Osteoblast (primary cell): ENCODE measurements at regions not wholly inside any gene's neighbourhood (a gene's known extent, or its start where the extent isn't known, plus 50 kb on each side); places are given as distances from the start of the nearest gene placed in this dataset.
"Not testable (repeated sequence)": the region's sequence is repeated elsewhere in the genome, so short reads cannot be mapped to it uniquely, and the experiment has no call there.

Experiments
- DNase-seq: peaks from one replicate; pipeline ENCODE4 v3.0.0; 2011; ENCODE audit warnings: low spot score, mixed read lengths; ENCODE audit not compliant: insufficient read length; ENCODE audit errors: missing footprints
- H2AFZ ChIP-seq: 2 replicates; pipeline ENCODE4 v1.6.0; 2011; ENCODE audit warnings: mild to moderate bottlenecking, low read length
- H3K27ac ChIP-seq: 2 replicates; pipeline ENCODE4 v1.5.1; 2011; ENCODE audit warnings: mild to moderate bottlenecking, low read depth, low read length, moderate library complexity
- H3K27me3 ChIP-seq: 2 replicates; pipeline ENCODE4 v1.6.0; 2012; ENCODE audit warnings: mild to moderate bottlenecking, control low read depth, inconsistent platforms, low read length, moderate library complexity; ENCODE audit not compliant: insufficient read depth
- H3K36me3 ChIP-seq: 2 replicates; pipeline ENCODE4 v1.5.1; 2011; ENCODE audit warnings: mild to moderate bottlenecking, low read length, control low read depth, moderate library complexity; ENCODE audit not compliant: insufficient read depth
- H3K4me1 ChIP-seq: 2 replicates; pipeline ENCODE4 v1.5.1; 2011; ENCODE audit warnings: mild to moderate bottlenecking, low read length, control low read depth, moderate library complexity; ENCODE audit not compliant: insufficient read depth
- H3K4me2 ChIP-seq: 2 replicates; pipeline ENCODE4 v1.6.0; 2011; ENCODE audit warnings: mild to moderate bottlenecking, low read length; ENCODE audit not compliant: insufficient read depth
- H3K4me3 ChIP-seq: fragments of 200-600 bp; sonication (generic); 3 replicates; pipeline ENCODE4 v1.5.1; 2012; ENCODE audit warnings: mild to moderate bottlenecking, low read length, inconsistent platforms; ENCODE audit not compliant: insufficient read depth
- H3K79me2 ChIP-seq: 2 replicates; pipeline ENCODE4 v1.6.0; 2012; ENCODE audit warnings: mild to moderate bottlenecking, low read length, control low read depth, inconsistent platforms; ENCODE audit not compliant: insufficient read depth
- H3K9me3 ChIP-seq: 2 replicates; pipeline ENCODE4 v1.5.1; 2011; ENCODE audit warnings: low read depth, low read length, control low read depth
- H4K20me1 ChIP-seq: 2 replicates; pipeline ENCODE4 v1.6.0; 2012; ENCODE audit warnings: mild to moderate bottlenecking, low read length, control low read depth; ENCODE audit not compliant: insufficient read depth
- TF ChIP-seq, protein P1 (sequence below): IDR thresholded peaks from 2 replicates; pipeline ENCODE4 v1.5.1; 2011; ENCODE audit warnings: mild to moderate bottlenecking, low read depth, low read length, moderate library complexity; ENCODE audit errors: extremely low read depth

DNA sequence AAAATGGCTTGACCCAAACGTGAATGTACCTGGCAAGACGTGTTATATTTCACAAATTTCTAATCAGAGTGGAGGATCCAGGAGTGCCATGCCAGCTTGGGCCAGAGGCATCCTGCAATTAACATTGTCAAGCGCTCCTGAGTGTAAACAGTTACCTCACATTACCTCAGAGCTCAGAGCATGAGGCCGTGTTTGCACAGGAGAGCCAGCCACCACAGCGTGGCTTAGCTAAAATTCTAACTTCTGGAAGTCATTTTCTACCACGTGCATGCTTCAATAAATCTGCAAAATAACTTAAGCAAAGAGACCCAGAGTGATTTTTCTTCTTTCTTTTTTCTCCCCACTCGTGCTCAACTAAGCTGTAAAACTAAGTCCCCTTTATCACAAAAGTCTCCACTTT, 769.0 kb downstream of the KCNJ2 start:
- H3K79me2 ChIP-seq, result no peaks in the 10 kb centered on the region
- no peaks in the 10 kb centered on the region for H3K4me1 ChIP-seq
- DNase-seq, result no peak
- H2AFZ ChIP-seq, result peak overlapping the region; percentile 25
- no peak overlapping the region for H3K4me3 ChIP-seq
- H3K27ac ChIP-seq, result no peak overlapping the region
- no peaks in the 10 kb centered on the region for H4K20me1 ChIP-seq
- H3K36me3 ChIP-seq, result no peaks in the 10 kb centered on the region
- TF ChIP-seq, protein P1, sequence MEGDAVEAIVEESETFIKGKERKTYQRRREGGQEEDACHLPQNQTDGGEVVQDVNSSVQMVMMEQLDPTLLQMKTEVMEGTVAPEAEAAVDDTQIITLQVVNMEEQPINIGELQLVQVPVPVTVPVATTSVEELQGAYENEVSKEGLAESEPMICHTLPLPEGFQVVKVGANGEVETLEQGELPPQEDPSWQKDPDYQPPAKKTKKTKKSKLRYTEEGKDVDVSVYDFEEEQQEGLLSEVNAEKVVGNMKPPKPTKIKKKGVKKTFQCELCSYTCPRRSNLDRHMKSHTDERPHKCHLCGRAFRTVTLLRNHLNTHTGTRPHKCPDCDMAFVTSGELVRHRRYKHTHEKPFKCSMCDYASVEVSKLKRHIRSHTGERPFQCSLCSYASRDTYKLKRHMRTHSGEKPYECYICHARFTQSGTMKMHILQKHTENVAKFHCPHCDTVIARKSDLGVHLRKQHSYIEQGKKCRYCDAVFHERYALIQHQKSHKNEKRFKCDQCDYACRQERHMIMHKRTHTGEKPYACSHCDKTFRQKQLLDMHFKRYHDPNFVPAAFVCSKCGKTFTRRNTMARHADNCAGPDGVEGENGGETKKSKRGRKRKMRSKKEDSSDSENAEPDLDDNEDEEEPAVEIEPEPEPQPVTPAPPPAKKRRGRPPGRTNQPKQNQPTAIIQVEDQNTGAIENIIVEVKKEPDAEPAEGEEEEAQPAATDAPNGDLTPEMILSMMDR, result no peak
- no peak overlapping the region for H3K4me2 ChIP-seq
- H3K27me3 ChIP-seq, result no peaks in the 10 kb centered on the region
- no peaks in the 10 kb centered on the region for H3K9me3 ChIP-seq

DNA sequence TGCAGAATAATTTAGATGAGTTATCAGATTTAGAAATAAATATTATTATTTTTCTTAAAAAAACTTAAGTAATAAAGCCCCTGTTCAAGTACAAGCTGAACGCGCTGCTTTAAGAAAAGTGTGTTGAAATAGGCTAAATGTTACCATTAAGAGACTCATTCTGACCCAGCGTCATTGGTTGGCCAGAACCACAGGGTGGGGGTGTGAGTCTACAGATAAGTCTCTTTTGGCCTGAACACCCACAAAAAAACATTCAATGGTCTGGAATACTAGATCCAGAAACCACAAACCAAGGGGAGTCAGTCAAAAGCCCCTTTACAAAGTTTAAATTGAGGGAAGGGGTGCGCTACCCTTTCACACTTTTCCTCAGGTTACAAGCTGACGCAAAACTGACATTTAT, 776.1 kb downstream of the KCNJ2 start:
- H3K4me2 ChIP-seq, result no peak overlapping the region
- H3K27ac ChIP-seq, result no peak overlapping the region
- TF ChIP-seq, protein P1, result no peak
- H3K36me3 ChIP-seq, result no peaks in the 10 kb centered on the region
- no peak overlapping the region for H2AFZ ChIP-seq
- no peak overlapping the region for H3K4me3 ChIP-seq
- no peaks in the 10 kb centered on the region for H3K27me3 ChIP-seq
- no peaks in the 10 kb centered on the region for H3K79me2 ChIP-seq
- H4K20me1 ChIP-seq, result no peaks in the 10 kb centered on the region
- peak; percentile 9 for DNase-seq
- H3K4me1 ChIP-seq, result no peaks in the 10 kb centered on the region
- H3K9me3 ChIP-seq, result no peaks in the 10 kb centered on the region

DNA sequence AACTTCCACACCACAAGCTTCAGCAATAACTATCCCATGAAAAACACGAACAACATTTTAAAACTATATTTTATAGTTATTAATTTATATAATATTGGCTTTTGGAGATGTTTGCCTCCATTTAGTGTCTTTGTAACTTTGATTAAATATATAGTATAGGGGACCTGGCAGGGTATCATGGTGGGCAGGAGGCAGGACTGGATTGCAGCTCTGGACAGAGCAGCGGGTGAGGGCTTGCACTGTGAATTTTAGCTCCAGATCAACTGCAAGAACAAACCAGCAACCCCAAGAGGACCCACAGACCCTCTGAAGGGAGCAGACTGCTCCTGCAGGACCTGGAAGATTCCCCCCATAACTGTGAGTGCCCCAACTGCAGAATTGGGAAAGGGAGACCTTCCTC, 777.9 kb downstream of the KCNJ2 start:
- Histone ChIP-seq H3K27me3 (no peaks in the 10 kb centered on the region), H3K36me3 (no peaks in the 10 kb centered on the region), H3K4me1 (no peaks in the 10 kb centered on the region), H3K79me2 (no peaks in the 10 kb centered on the region), H3K9me3 (no peaks in the 10 kb centered on the region), H4K20me1 (no peaks in the 10 kb centered on the region), H3K27ac (no peak overlapping the region), H2AFZ (no peak overlapping the region), H3K4me2 (no peak overlapping the region), H3K4me3 (no peak overlapping the region)
- no peak for DNase-seq
- TF ChIP-seq, protein P1, result no peak

DNA sequence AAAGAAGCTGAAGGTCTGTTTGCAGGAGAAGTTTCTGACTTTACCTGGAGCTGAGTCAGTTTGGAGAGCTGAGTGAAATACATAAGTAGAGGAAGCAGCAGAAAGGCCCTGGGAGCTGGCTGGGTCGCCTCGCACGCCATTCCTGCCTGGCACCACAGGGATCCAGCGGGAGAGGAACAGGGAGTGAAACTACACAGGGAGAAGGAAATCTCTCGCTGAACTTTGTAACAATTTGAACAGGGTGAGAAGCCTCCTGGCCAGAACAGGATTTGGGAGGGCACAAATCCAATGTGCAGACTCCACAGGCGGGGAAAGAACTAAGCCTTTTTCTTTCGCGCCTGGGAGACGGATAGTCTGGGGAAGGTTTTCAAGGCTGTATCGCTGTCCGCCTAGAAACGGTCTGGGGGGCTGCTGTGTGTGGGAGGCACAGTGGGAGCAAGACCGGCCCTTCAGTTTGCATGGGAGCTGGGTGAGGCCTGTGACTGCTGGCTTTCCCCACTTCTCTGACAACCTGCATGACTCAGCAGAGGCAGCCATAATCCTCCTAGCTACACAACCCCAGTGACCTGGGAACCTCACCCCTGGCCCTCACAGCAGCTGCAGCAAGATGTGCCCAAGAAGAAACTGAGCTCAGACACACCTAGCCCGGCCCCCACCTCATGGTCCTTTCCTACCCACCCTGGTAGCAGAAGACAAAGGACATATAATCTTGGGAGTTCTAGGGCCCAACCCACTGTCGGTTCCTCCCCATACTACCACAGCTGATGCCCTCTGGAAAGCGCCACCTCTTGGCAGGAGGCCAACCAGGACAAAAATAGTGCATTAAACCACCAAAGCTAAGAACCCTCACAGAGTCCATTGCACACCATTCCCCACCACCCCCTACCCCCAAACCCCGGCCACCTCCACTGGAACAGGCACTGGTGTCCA, 778.6 kb downstream of the KCNJ2 start:
- Histone ChIP-seq H3K4me1 (no peaks in the 10 kb centered on the region), H2AFZ (no peak overlapping the region), H3K4me3 (no peak overlapping the region), H3K27me3 (no peaks in the 10 kb centered on the region), H3K27ac (no peak overlapping the region), H3K4me2 (no peak overlapping the region), H3K9me3 (no peaks in the 10 kb centered on the region), H3K36me3 (no peaks in the 10 kb centered on the region), H3K79me2 (no peaks in the 10 kb centered on the region), H4K20me1 (no peaks in the 10 kb centered on the region)
- TF ChIP-seq, protein P1, result no peak
- DNase-seq, result no peak

DNA sequence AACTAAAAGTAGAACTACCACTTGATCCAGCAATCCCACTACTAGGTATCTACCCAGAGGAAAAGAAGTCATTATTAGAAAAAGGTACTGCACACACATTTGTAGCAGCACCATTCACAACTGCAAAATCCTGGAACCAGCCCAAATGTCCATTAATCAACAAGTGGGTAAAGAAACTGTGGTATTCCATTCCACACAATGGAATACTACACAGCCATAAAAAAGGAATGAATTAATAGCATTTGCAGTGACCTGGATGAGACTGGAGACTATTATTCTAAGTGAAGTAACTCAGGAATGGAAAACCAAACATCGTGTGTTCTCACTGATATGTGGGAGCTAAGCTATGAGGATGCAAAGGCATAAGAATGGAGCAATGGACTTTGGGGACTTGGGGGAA, 783.8 kb downstream of the KCNJ2 start:
- DNase-seq, H3K27me3 ChIP-seq, H3K27ac ChIP-seq, H3K4me1 ChIP-seq, H4K20me1 ChIP-seq, H3K36me3 ChIP-seq, H3K4me2 ChIP-seq, H3K4me3 ChIP-seq, H3K79me2 ChIP-seq, H2AFZ ChIP-seq, H3K9me3 ChIP-seq: not testable (repeated sequence)
